ENCODE measurements at regions not wholly inside any gene's neighbourhood (a gene's known extent, or its start where the extent isn't known, plus 50 kb on each side); places are given as distances from the start of the nearest gene placed in this dataset.

- DNase-seq = no peak
Measured at GRCh38 chr1:67991546-67991945, 58.9 kb downstream of the DIRAS3 start.

GRCh38 chr1:67988066-67988465 lies 62.4 kb downstream of the DIRAS3 start:
- DNase-seq = no peak

GRCh38 chr1:67987046-67987799 lies 63.2 kb downstream of the DIRAS3 start:
- no peak for DNase-seq

GRCh38 chr1:67983867-67984266 lies 66.6 kb downstream of the DIRAS3 start:
- no peak for DNase-seq

DNA sequence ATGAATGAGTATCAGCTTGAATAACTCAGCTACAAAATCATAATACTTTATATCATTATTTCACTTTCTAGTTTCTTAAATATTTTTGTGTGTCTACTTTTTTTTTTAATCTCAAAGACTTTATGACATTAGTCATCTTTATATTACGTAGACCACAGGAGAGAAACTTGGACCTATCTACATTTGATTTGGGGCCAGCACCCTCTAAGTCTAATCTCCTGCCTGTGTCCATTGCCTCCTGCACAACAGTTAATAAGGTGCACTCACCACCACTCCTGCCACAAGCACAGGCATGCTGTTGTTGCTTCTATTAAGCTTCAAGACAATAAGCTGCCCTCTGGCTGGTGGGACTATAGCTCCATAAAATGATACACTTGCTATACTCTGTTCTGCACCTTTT lies 70.4 kb downstream of the DIRAS3 start:
- no peak for DNase-seq

GRCh38 chr1:67979532-67979931 lies 70.9 kb downstream of the DIRAS3 start:
- no peak for DNase-seq

DNA sequence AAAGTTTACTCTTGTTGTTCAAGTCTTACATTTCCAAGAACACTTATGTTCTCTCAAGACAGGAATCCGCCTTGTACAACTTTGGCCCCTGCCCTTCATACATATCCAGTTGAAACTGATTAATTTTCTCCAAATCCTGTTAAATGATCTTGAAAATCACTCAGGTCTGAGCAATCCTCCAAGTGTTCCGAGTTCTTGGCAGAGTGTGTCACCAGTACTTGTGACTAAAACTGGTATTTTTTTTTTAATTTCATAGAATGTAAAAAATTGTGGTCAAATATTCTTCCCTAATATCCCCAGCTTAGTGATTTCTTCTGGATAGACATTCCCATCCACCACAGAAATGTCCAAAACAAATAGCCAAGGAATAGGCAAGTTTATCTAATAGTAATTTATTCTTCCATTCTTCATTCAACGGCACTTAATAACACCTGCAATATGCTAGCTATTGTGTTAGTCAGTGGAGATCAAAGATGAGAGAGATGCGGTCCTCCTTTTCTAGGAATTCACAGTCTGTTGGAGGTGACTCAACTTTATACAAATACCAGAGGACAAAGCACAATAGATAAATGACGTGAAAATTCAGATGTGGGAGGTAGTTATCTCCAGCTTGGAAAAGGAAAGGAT lies 71.4 kb downstream of the DIRAS3 start:
- no peak for DNase-seq

DNA sequence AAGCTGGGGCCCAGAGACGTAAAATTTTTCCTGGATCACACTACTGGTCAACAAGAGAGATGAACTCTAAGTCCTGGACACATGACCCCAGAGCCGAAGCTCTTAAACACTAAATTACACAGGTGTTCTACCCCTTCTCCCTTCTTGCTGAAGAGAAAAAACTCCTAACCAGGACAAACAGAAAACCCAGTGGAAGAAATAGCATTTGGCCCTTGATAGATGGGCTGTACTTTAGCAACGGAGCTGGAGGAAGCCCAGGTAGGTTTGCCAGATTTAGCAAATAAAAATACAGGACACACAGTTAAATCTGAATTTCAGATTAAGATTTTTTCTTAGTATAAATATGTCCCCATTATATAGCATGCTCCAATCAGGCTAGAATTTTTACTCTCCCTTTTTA lies 72.7 kb downstream of the DIRAS3 start:
- DNase-seq = no peak

DNA sequence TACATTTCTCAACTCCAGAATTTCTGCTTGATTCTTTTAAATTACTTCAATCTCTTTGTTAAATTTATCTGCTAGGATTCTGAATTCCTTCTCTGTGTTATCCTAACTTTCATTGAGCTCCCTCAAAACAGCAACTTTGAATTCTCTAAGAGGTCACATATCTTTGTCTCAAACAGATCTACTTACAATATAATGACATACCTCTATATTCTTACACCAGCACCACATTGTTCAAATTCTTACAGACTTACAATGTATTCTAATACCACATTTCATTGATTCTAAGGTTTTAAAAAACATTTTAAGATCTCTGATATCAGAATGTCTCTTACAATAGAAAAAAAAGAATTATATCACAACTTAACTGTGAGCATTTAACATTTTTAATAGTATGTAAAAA lies 77.4 kb downstream of the DIRAS3 start:
- DNase-seq = no peak

DNA sequence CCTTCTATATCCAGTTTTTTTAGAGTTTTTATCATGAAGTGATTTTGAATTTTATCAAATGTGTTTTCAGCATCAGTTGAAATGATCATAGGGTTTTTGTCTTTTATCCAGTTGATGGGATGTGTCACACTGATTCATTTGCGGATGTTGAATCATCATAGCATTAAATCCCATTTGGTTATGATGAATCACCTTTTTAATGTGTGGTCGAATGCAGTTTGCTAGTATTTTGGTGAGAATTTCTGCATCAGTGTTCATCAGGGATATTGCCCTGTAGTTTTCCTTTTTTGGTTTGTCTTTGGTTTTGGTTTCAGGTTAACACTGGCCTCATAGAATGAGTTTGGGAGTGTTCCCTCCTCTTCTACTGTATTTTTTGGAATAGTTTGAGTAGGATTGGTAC lies 80.3 kb downstream of the DIRAS3 start:
- no peak for DNase-seq

- no peak for DNase-seq
Measured at GRCh38 chr1:67969446-67969845, 81.0 kb downstream of the DIRAS3 start.

- DNase-seq = no peak
Measured at GRCh38 chr1:67966666-67967009, 83.8 kb downstream of the DIRAS3 start.

GRCh38 chr1:67965995-67966665 lies 84.3 kb downstream of the DIRAS3 start:
- no peak for DNase-seq

DNA sequence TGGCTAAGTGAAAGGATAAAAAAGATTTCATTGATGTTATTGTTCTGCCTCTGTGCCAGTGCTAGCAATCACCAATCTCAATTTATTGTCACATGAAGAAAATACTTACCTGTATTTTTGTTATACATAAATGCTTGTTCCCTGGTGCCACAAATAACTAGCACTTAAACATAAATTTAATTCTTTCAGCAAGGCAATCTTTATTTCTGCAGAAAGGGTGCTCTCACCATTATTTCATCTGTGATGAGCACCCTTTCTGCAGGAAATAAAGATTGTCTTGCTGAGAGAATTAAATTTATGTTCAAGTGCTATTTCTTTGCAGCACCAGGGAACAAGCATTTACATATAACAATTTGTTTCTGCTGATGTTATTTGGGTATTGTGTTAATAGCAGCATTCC lies 87.2 kb downstream of the DIRAS3 start:
- DNase-seq = no peak

DNA sequence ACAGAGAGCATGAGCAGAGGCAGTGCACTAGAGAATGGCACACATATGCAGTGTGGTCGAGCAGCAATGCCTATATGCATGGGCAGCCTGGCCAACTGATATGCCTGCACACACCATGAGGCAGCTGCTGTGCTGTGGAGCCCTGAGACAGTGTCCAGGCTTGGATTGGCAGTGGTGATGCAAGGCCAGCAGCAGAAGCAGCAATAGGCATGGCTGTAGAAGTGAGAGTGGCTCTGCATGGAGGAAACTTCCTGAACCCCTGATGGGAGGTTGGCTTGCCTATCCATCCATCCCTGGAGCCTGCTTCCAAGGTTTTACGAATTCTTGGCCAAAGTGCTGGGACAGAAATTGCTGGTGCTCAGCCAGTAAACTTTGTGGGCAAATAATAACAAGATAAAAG lies 89.7 kb downstream of the DIRAS3 start:
- DNase-seq = no peak

- no peak for DNase-seq
Measured at GRCh38 chr1:67958472-67958871, 92.0 kb downstream of the DIRAS3 start.

DNA sequence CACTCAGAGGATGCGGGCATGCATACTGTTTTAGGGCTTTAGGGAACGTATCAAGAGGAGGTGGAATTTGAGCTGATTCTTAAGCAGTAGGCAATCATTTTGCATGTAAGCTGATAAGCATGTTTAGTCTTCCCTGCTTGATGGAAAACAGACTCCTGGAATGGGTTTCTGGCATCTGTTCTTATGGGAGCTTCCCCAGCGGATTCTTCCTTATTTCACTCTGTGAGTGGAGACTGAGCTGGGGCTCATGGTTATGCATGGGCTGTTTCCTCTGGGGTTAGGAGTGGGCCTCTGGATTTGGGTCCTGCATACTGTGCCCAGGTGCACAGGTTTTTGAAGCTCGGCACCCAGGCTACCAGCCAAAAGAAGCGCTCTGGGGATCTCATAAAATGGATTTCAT lies 93.4 kb downstream of the DIRAS3 start:
- no peak for DNase-seq

GRCh38 chr1:67956116-67956515 lies 94.3 kb downstream of the DIRAS3 start:
- no peak for DNase-seq

- no peak for DNase-seq
Measured at GRCh38 chr1:67955591-67955990, 94.8 kb downstream of the DIRAS3 start.

DNA sequence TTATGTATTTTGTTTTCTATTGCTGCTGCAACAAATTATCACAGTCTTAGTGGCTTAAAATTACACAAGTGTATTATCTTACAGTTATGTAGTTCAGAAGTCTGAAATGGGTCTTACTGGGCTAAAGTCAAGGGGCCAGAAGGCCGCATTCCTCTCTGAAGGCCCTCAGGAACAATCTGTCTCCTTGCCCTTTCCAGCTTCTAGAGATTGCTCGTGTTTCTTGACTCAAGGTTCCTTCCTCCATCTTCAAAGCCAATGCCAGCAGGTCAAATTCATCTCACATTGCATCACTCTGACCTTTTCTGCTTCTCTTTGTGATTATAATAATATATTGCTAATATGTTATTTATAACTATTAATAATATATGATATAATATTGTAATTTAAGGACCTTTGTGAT lies 97.1 kb downstream of the DIRAS3 start:
- DNase-seq = no peak

DNA sequence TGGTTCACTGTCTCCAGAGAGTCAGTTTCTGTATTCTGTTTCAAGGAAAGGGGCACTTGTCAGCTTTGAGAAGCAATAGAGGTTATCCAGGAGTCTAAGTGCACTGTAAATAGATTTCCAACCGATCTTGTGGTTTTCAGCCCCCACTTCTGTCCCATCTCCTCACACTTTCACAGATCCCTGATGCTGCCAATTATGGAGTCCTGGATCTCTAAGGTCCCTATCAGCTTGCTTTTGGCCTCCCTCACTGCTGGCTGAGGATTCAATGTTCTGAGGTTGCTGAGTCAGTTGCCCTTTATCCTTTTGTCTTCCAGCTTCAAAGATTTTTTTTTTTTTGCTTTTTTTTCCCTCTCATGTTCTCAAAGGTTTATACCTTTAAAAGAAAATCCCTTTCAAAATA lies 98.4 kb downstream of the DIRAS3 start:
- DNase-seq = no peak

DNA sequence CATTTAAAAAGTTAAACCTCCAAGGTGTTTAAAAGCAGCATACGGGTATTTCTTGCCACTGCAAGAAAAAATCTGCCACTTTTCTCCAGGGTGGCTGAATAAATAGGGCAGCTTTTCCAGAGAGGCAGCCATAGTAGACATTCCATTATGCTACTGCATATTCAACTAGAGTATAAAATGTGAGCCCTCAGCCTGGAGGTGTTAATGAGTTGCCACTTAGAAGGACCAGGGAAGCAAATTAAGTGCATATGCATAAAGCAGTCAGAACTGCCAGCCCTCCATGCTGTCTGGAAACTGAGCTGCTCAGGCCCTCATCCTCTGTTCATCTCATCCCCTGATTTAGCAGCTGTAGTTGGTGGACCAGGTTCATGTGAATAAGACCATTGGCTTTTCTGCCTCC lies 99.4 kb downstream of the DIRAS3 start:
- DNase-seq = no peak

GRCh38 chr1:67948151-67949080 lies 102.0 kb downstream of the DIRAS3 start:
- no peak for DNase-seq

All from COR-L47 (cell line).